Stomach (tissue), 4 donors: ENCODE measurements at regions not wholly inside any gene's neighbourhood (a gene's known extent, or its start where the extent isn't known, plus 50 kb on each side); places are given as distances from the start of the nearest gene placed in this dataset.

Source experiments
- EP300 ChIP-seq: sonication (generic); formaldehyde crosslinking; IDR thresholded peaks from one replicate; pipeline ENCODE4 v1.6.1; 2017; ENCODE audit warnings: antibody characterized with exemption
- POLR2AphosphoS5 ChIP-seq, 3 donors: sonication (generic); formaldehyde crosslinking; IDR thresholded peaks; one replicate each; pipeline ENCODE4 v1.6.1; 2016; ENCODE audit warnings: antibody characterized with exemption in 3 of 3
- TF ChIP-seq, protein P1 (sequence below), 7 experiments: fragments of 450-650 bp in 4 of 7; fragments of 200-600 bp in 3 of 7; sonication (generic) in 3 of 7; IDR thresholded peaks; one replicate each; pipeline ENCODE4 v1.5.1; 2016 to 2019; ENCODE audit warnings: antibody characterized with exemption in 7 of 7, control low read depth in 2 of 7, mild to moderate bottlenecking in 1 of 7

- TF ChIP-seq, protein P1, sequence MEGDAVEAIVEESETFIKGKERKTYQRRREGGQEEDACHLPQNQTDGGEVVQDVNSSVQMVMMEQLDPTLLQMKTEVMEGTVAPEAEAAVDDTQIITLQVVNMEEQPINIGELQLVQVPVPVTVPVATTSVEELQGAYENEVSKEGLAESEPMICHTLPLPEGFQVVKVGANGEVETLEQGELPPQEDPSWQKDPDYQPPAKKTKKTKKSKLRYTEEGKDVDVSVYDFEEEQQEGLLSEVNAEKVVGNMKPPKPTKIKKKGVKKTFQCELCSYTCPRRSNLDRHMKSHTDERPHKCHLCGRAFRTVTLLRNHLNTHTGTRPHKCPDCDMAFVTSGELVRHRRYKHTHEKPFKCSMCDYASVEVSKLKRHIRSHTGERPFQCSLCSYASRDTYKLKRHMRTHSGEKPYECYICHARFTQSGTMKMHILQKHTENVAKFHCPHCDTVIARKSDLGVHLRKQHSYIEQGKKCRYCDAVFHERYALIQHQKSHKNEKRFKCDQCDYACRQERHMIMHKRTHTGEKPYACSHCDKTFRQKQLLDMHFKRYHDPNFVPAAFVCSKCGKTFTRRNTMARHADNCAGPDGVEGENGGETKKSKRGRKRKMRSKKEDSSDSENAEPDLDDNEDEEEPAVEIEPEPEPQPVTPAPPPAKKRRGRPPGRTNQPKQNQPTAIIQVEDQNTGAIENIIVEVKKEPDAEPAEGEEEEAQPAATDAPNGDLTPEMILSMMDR (IDR thresholded peaks at IDR 0.05): no peak
- TF ChIP-seq POLR2AphosphoS5 (IDR thresholded peaks at IDR 0.05) (peak; percentile 24 to 71 (median 69)), EP300 (peak; percentile 40)
Observed at GRCh38 chr5:142375944-142376411, 51.2 kb upstream of the SPRY4 start.
